Right lobe of liver (tissue), 6 donors: ENCODE measurements at regions not wholly inside any gene's neighbourhood (a gene's known extent, or its start where the extent isn't known, plus 50 kb on each side); places are given as distances from the start of the nearest gene placed in this dataset.

ENCODE experiments used
- ATAC-seq, 4 donors: fragments of 200-7000 bp; cut with Tn5 transposase; one replicate each; pipeline ENCODE4 v1.9.1; 2020; ENCODE audit warnings: mild to moderate bottlenecking in 4 of 4, moderate library complexity in 4 of 4
- DNase-seq, 3 donors: peaks; one replicate each; pipeline ENCODE4 v3.0.0-alpha.2; 2020
- H3K27ac ChIP-seq, 3 donors: fragments of 200-600 bp; one replicate each; pipeline ENCODE4 v1.8.0; 2022
- H3K27me3 ChIP-seq, 2 donors: fragments of 200-600 bp; one replicate each; pipeline ENCODE4 v1.8.0; 2022
- H3K36me3 ChIP-seq, 4 donors: fragments of 200-600 bp; sonication (generic) in 1 of 4; one replicate each; pipeline versions ENCODE4 v1.5.1 to v1.8.0; 2017 to 2022; ENCODE audit warnings: control low read depth in 1 of 4
- H3K4me1 ChIP-seq, 4 donors: fragments of 200-600 bp; sonication (generic) in 1 of 4; one replicate each; pipeline versions ENCODE4 v1.5.1 to v1.8.0; 2017 to 2022; ENCODE audit warnings: control low read depth in 1 of 4
- H3K4me3 ChIP-seq, 3 donors: fragments of 200-600 bp; one replicate each; pipeline ENCODE4 v1.8.0; 2022
- H3K9me3 ChIP-seq, 4 donors: fragments of 200-600 bp; sonication (generic) in 1 of 4; one replicate each; pipeline versions ENCODE4 v1.5.1 to v1.8.0; 2017 to 2022; ENCODE audit warnings: control low read depth in 1 of 4
- POLR2A ChIP-seq: fragments of 450-650 bp; IDR thresholded peaks from one replicate; pipeline ENCODE4 v1.6.1; 2017; ENCODE audit warnings: antibody characterized with exemption, mild to moderate bottlenecking
- WGBS: methylation state at CpG from one replicate; pipeline ENCODE4 v1.1.6; 2018; ENCODE audit warnings: low coverage, low lambda C conversion rate; ENCODE audit not compliant: insufficient coverage; ENCODE audit errors: missing lambda C conversion rate; 5-methylcytosine and 5-hydroxymethylcytosine counted together
- intact Hi-C, 2 donors: fragments of 100-400 bp; cut with DNase I; formaldehyde crosslinking; loops; one replicate each; pipeline versions ENCODE4 v1.11.2 to v1.14.1; 2022
- TF ChIP-seq, protein P1 (sequence below), 4 donors: fragments of 200-600 bp in 3 of 4; fragments of 450-650 bp in 1 of 4; IDR thresholded peaks; one replicate each; pipeline versions ENCODE4 v1.5.1 to v1.8.0; 2016 to 2022; ENCODE audit warnings: antibody characterized with exemption in 4 of 4, mild to moderate bottlenecking in 2 of 4
- donor health status: DM: no; HTN: yes; CAD: no.
- donor health status: DM: no; HTN: no; CAD: no.
- donor health status: DM: no; HTN: no; CAD: no.
- donor health status: DM: no; HTN: yes; CAD: no.
- donor health status: DM: no; HTN: yes; CAD: no.

DNA sequence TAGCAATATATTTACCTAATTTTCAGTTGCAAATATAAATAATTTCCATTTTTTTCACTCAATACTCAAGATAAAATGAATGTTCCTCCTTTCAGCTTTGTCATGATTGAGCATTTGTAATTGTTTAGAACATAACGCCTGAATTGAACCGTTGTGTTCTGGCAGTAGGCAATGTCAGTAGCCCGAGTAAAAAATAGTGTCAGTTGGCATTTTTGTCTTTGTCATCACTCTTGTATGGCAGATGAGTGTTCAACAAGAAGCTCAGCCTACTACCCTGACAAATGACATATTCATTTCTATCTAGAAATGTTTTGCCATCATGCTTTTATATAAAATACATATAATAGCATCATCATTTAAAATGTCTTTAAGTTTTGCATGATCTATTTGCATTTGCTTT is 691.4 kb upstream of the NCAM2 start:
- WGBS, result 69% methylated on average over 3 of the region's 3 CpGs
- DNase-seq, result no peak
- Histone ChIP-seq H3K4me1 (no peaks in the 10 kb centered on the region), H3K4me3 (no peak overlapping the region), H3K27me3 (no peaks in the 10 kb centered on the region), H3K27ac (no peak overlapping the region), H3K36me3 (no peaks in the 10 kb centered on the region), H3K9me3 (no peaks in the 10 kb centered on the region)
- TF ChIP-seq, protein P1, sequence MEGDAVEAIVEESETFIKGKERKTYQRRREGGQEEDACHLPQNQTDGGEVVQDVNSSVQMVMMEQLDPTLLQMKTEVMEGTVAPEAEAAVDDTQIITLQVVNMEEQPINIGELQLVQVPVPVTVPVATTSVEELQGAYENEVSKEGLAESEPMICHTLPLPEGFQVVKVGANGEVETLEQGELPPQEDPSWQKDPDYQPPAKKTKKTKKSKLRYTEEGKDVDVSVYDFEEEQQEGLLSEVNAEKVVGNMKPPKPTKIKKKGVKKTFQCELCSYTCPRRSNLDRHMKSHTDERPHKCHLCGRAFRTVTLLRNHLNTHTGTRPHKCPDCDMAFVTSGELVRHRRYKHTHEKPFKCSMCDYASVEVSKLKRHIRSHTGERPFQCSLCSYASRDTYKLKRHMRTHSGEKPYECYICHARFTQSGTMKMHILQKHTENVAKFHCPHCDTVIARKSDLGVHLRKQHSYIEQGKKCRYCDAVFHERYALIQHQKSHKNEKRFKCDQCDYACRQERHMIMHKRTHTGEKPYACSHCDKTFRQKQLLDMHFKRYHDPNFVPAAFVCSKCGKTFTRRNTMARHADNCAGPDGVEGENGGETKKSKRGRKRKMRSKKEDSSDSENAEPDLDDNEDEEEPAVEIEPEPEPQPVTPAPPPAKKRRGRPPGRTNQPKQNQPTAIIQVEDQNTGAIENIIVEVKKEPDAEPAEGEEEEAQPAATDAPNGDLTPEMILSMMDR (IDR thresholded peaks at IDR 0.05), result no peak
- intact Hi-C loops, result no loop called here
- no peak for ATAC-seq

DNA sequence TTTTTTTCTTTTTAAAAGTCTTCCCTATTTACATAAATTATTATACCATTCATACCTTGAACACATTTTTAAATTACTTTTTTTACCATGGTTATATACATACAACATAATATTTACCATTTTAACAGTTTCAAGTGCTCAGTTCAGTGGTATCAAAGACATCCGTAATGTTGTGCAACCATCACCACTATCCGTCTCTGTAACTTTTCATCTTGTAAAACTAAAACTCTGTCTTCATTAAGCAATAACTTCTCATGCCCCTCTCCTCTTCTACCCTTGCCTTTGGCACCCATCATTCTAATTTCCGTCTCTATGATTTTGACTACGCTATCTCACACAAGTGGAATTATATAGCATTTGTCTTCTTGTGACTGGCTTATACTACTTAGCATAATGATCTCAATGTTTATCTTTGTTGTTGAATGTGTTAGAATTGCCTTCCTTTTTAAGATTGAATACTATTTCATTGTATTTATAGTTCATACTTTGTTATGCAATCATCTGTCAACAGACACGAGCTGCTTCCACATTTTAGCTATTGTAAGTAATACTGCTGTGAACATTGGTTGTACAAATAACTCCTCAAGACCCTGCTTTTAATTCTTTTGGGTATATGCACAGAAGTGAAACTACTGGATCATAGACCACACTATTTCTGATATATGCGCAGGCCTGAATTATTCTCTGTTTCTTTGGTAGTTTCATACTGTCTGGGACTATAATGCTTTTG is 689.5 kb upstream of the NCAM2 start:
- TF ChIP-seq POLR2A, result no peak
- TF ChIP-seq, protein P1 (IDR thresholded peaks at IDR 0.05), result no peak

DNA sequence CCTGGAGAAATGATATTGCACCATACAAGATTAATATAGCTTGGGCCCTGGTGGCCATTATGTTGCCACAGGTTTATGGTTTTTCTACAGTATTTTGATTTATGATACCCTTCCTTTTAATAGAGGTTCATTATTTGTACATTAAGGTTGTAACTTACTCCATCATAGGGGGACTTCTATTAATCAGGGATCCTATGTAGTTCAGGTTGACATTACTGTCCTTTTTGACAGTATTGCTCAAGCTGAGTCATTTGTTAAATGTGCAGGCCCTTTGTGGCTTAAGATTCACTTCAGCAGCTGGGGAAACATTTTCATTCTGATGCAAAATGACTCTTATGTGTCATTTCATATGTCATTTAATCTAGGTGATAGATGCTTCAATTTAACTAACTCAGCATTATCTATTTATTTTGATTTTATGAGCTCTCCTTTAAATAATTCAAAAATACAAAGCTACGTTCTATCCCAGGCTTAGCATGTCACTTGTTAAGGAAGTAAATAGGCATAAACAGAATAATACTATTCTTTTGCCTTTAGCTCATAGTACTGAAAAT is 686.9 kb upstream of the NCAM2 start:
- no peak for TF ChIP-seq POLR2A
- TF ChIP-seq, protein P1 (IDR thresholded peaks at IDR 0.05), result no peak
- intact Hi-C loops, result no loop called here

More for the DNA sequence above, 689.5 kb upstream of the NCAM2 start:
- Histone ChIP-seq H3K27me3 (no peaks in the 10 kb centered on the region), H3K9me3 (no peaks in the 10 kb centered on the region), H3K27ac (no peak overlapping the region), H3K4me1 (no peaks in the 10 kb centered on the region), H3K36me3 (no peaks in the 10 kb centered on the region), H3K4me3 (no peak overlapping the region)
- no peak for DNase-seq
- 63% methylated on average over 6 of the region's 6 CpGs for WGBS
- intact Hi-C loops, result no loop called here
- no peak for ATAC-seq

DNA sequence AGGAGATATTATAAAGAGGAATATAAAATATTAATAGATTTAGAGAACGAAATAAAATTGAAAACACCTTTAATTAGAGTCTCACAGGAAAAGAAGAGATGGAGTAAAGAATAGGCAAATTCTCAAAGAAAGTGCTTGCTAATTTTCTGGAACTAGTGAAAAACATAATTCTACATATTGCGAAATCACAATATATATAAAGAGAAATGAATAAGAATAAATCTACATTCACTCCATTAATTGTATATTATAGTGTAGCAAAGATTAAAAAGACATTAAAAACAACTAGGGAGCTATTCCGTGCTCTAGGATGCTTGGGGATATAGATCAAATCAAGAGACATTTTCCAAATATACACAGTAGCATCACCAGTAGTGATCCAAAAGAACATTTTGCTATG is 685.2 kb upstream of the NCAM2 start:
- H3K27me3 ChIP-seq, result no peaks in the 10 kb centered on the region
- no peak overlapping the region for H3K4me3 ChIP-seq
- DNase-seq (no peak), ATAC-seq (no peak)
- 52% methylated on average over 3 of the region's 3 CpGs for WGBS
- intact Hi-C loops, result no loop called here
- no peaks in the 10 kb centered on the region for H3K4me1 ChIP-seq
- no peak overlapping the region for H3K27ac ChIP-seq
- H3K36me3 ChIP-seq, result no peaks in the 10 kb centered on the region
- H3K9me3 ChIP-seq, result no peaks in the 10 kb centered on the region
- TF ChIP-seq POLR2A, result no peak
- TF ChIP-seq, protein P1 (IDR thresholded peaks at IDR 0.05), result no peak

More for the DNA sequence above, 686.9 kb upstream of the NCAM2 start:
- Histone ChIP-seq H3K27me3 (no peaks in the 10 kb centered on the region), H3K36me3 (no peaks in the 10 kb centered on the region), H3K4me3 (no peak overlapping the region), H3K4me1 (no peaks in the 10 kb centered on the region), H3K9me3 (no peaks in the 10 kb centered on the region), H3K27ac (no peak overlapping the region)
- 36% methylated on average over 1 of the region's 1 CpG for WGBS
- DNase-seq (no peak), ATAC-seq (no peak)
